Neural progenitor cell (in vitro differentiated cells): ENCODE measurements at regions not wholly inside any gene's neighbourhood (a gene's known extent, or its start where the extent isn't known, plus 50 kb on each side); places are given as distances from the start of the nearest gene placed in this dataset.
A peak's percentile ranks its signal among the peaks of the same experiment; 100 is the strongest.

Source experiments
- EZH2phosphoT487 ChIP-seq: fragments of 200-600 bp; sonication (generic); IDR thresholded peaks from 2 replicates; pipeline ENCODE4 v1.6.1; 2017; ENCODE audit warnings: antibody characterized with exemption
- TF ChIP-seq, protein P1 (sequence below): fragments of 200-600 bp; sonication (generic); IDR thresholded peaks from 2 replicates; pipeline ENCODE4 v1.5.1; 2017; ENCODE audit warnings: antibody characterized with exemption, mild to moderate bottlenecking

DNA sequence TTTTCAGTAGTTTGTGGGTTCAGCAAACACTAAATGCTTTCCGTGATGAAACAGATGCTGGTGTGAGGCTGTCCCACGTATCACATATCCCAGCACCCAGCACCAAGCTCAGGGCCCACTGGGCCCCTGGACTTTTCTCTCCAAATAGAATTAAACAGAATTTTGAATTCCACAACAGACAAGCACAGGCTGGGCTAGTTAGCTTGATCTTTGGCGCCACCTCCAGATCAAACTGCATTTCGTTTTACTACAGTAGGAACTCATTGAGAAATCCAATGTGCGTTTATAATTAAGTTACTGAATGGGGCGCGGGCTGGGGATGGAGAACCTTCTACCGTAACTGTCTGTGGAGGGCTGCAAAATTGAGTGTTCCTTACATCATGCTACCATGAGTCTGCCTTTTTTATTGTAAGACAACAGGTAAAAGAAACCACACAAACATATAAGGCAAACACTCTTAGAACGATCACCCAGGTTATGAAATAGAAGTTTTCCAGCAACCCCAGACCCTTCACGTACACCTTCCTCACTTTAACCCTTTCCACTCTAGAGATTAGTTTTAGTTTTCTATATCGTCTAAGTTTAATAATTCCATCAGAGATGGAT, 107.8 kb downstream of the ZFP64 start:
- TF ChIP-seq, protein P1, sequence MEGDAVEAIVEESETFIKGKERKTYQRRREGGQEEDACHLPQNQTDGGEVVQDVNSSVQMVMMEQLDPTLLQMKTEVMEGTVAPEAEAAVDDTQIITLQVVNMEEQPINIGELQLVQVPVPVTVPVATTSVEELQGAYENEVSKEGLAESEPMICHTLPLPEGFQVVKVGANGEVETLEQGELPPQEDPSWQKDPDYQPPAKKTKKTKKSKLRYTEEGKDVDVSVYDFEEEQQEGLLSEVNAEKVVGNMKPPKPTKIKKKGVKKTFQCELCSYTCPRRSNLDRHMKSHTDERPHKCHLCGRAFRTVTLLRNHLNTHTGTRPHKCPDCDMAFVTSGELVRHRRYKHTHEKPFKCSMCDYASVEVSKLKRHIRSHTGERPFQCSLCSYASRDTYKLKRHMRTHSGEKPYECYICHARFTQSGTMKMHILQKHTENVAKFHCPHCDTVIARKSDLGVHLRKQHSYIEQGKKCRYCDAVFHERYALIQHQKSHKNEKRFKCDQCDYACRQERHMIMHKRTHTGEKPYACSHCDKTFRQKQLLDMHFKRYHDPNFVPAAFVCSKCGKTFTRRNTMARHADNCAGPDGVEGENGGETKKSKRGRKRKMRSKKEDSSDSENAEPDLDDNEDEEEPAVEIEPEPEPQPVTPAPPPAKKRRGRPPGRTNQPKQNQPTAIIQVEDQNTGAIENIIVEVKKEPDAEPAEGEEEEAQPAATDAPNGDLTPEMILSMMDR: peak; percentile 85
- TF ChIP-seq EZH2phosphoT487: no peak
